ENCODE measurements at regions not wholly inside any gene's neighbourhood (a gene's known extent, or its start where the extent isn't known, plus 50 kb on each side); places are given as distances from the start of the nearest gene placed in this dataset.
A peak's percentile ranks its signal among the peaks of the same experiment; 100 is the strongest.

GRCh38 chr5:56515011-56515410 lies 281.9 kb upstream of the ANKRD55 start:
- no peak for DNase-seq (ENCODE audit: low read depth)

DNA sequence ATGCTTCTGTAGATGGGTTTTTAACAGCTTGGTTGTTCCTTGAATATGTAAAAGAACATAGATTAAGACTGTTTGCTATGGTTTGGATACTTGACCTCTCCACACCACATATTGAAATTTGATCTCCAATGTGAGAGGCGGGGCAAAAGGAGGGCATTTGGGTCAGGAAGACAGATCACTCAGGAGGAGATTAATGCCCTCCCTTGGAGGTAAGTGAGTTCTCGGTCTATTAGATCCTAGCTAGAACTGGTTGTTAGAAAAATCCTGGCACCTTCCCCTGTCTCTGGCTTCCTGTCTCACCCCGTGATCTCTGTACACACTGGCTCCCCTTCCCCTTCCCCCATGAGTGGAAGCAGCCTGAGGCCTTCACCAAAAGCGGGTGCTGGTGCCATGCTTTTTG lies 281.1 kb upstream of the ANKRD55 start:
- peak; percentile 59 for DNase-seq (ENCODE audit: low read depth)

- no peak for DNase-seq (ENCODE audit: low read depth)
Measured at GRCh38 chr5:56513141-56513540, 280.0 kb upstream of the ANKRD55 start.

GRCh38 chr5:56512313-56512996 lies 279.3 kb upstream of the ANKRD55 start:
- no peak for DNase-seq (ENCODE audit: low read depth)

- DNase-seq (ENCODE audit: low read depth): no peak
Measured at GRCh38 chr5:56511326-56511841, 278.3 kb upstream of the ANKRD55 start.

GRCh38 chr5:56508249-56508648 lies 275.1 kb upstream of the ANKRD55 start:
- DNase-seq (ENCODE audit: low read depth): no peak

DNA sequence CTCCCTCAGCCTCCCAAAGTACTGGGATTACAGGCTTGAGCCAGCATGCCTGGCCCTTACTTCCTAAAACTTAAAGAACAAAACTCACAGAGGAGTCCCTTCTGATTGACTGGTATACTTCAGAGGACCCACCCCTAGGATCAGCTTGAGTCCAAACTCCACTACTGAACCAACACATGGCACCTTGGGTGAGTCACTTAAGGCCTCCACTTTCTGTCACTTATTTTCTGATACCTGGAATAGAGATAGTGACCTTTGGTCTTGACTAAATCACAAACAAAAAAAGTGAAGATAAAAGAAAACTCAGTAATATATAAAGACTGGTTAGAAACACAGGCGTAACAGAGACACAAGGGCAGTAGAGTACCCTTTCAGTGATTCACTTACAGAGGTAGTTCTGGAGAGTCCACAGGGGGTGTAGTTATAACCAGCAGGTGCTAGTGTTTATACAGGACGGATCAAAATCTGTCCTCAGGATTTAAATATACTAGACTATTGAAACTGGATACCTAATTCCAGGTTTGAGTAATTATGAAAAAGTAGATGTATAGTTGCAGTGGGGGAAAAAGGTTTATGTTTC lies 274.3 kb upstream of the ANKRD55 start:
- DNase-seq (ENCODE audit: low read depth): no peak

- peak; percentile 85 for DNase-seq (ENCODE audit: low read depth)
Measured at GRCh38 chr5:56506211-56506965, 273.3 kb upstream of the ANKRD55 start.

DNA sequence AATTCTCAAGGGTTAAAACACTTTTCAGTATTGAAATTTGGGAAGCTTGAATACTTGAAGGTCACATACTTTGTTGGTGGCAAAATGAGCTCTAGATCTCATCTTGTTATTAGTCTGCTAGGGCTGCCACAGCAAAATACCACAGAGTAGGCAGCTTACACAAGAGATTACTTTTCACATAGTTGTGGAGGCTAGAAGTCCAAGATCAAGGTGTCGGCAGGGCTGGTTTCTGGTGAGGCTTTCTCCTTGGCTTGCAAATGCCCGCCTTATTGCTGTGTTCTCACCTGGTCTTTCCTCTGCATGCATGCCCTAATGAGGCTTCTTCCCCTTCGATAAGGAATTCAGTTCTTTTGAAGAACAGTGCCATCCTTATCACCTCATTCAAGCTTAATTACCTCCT lies 270.8 kb upstream of the ANKRD55 start:
- DNase-seq (ENCODE audit: low read depth): no peak

- no peak for DNase-seq (ENCODE audit: low read depth)
Measured at GRCh38 chr5:56501781-56502557, 268.8 kb upstream of the ANKRD55 start.

- DNase-seq (ENCODE audit: low read depth): no peak
Measured at GRCh38 chr5:56499901-56500300, 266.8 kb upstream of the ANKRD55 start.

DNA sequence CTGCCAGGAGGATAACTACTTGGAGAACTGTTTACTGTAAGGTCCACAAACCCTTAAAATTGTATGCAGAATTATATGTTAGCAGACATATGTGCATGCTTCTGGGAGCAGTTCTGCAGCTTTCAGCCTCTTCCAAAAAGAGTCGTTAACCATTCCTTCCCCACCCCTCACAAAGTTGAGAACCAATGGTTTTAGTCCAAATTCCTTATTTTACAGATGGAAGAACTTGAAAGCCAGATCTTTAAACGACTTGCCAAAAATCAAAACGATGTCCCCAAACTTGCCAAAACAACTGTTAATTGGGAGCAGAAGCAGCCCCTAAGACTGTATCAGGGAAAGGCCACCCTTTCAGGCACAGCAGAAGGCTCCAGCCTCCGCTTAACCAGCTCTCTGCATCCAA lies 266.4 kb upstream of the ANKRD55 start:
- DNase-seq (ENCODE audit: low read depth): no peak

GRCh38 chr5:56498759-56499395 lies 265.7 kb upstream of the ANKRD55 start:
- no peak for DNase-seq (ENCODE audit: low read depth)

GRCh38 chr5:56496581-56497063 lies 263.5 kb upstream of the ANKRD55 start:
- no peak for DNase-seq (ENCODE audit: low read depth)

- no peak for DNase-seq (ENCODE audit: low read depth)
Measured at GRCh38 chr5:56494300-56494731, 261.2 kb upstream of the ANKRD55 start.

GRCh38 chr5:56493766-56494165 lies 260.6 kb upstream of the ANKRD55 start:
- DNase-seq (ENCODE audit: low read depth): no peak

DNA sequence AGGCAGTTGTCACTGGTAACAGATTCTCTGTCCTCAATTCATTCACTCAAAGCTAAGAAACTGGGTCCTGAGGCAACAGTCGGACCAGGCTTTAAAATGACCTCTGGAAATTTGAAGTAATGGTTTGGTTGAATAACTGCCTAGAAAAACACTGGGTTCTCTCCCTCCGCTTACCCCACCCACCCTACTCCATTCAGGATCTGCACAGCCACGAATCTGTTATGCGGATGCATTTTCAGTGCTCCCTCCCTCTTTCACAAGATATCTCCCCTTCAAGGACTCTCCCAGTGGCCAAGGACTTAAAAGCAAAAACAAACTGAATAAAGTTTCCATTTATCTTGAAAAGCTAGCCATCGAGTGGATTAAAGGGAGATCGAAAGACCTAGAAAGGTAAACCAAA lies 260.2 kb upstream of the ANKRD55 start:
- no peak for DNase-seq (ENCODE audit: low read depth)

GRCh38 chr5:56492812-56493211 lies 259.7 kb upstream of the ANKRD55 start:
- DNase-seq (ENCODE audit: low read depth): no peak

DNA sequence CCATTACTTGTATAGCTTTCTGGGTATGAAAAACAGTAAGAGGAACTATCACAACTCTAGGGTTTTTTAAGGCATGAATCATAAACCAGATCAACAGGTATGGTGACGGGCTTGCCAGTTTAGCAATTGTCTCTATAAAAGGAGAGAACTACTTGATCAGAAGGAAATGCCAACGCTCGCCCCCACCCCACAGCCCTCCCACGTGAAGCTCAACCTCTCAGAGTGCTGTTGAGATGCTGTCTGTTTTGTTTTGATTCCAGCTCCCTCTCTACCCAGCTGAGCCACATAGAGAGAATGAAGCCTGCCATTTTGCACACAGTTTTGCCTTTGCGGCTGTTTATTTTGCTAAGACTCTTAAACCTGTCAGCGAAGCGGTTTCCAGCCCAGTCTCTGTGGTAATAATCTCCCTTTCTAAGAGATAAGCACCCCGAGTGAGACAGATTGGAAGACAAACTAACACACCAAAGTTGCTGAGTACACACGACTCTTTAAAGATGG lies 257.9 kb upstream of the ANKRD55 start:
- peak; percentile 51 for DNase-seq (ENCODE audit: low read depth)

- DNase-seq (ENCODE audit: low read depth): no peak
Measured at GRCh38 chr5:56489272-56489671, 256.1 kb upstream of the ANKRD55 start.

GRCh38 chr5:56487528-56488115 lies 254.5 kb upstream of the ANKRD55 start:
- DNase-seq (ENCODE audit: low read depth): no peak
